Inferior parietal cortex (tissue), 1 donor: ENCODE measurements at regions not wholly inside any gene's neighbourhood (a gene's known extent, or its start where the extent isn't known, plus 50 kb on each side); places are given as distances from the start of the nearest gene placed in this dataset.

Experiments used
- DNase-seq: peaks from one replicate; pipeline ENCODE4 v3.0.0-alpha.2; 2016; ENCODE audit errors: extremely low spot score

GRCh38 chr3:62981962-62982361, 106.7 kb upstream of the CADPS start:
- no peak for DNase-seq

- no peak for DNase-seq
These were observed 107.7 kb upstream of the CADPS start for GRCh38 chr3:62982795-62983455.

GRCh38 chr3:62986061-62986460, 110.8 kb upstream of the CADPS start:
- no peak for DNase-seq

GRCh38 chr3:62987721-62988120, 112.5 kb upstream of the CADPS start:
- no peak for DNase-seq

DNA sequence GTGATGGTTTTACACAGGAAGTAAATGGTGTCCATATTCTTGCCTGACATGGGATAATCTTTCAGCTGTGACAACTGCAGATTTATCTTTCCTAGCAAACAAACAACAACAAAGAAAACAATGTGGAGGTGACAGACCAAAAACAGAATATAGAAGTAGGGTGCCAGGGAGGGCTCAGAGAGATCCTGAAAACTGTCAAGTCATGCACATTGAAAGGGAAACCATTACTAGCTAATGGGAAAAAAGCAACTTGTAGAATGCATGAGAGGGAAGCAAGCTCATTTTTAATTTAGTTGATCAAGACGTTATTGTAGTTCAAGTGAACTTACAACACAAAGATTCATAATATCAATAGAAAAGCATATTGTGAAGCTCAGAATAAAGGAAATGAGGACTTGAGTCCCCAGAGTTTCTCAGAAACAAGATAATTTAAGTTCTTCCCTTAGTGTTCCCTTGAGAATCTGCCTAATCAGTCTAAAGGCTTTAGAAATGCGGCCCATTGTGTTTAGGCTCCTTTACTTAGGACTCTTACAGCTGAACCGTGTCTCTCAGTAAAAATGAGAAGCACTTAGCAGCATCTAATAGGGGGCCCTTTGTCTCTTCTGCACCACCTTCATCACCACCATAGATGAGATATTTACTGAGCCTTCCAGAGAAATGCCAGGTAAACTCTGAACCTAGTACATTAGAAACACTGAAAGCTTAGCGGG, 115.6 kb upstream of the CADPS start:
- no peak for DNase-seq

- DNase-seq = no peak
These were observed 117.3 kb upstream of the CADPS start for GRCh38 chr3:62992520-62992919.

GRCh38 chr3:62995119-62995518, 119.9 kb upstream of the CADPS start:
- DNase-seq = no peak

DNA sequence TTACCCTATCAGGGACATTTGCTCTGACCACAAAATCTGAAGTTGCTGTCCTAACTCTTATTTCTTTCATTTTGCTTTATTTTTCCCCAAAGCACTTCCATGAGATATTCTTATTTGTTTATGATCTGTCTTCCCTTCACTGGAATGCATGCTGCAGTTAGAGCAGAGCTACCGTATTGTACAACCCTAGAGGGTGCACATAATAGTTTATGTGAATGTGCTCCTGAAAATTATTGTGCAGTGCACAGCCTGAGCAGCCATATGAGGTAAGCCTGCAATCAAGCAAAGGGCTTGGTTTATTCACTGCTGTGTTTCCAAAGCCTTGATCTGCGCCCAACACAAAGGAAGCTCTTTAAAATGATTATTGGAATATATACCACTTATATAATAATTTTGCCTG, 120.3 kb upstream of the CADPS start:
- DNase-seq = no peak

- DNase-seq = no peak
These were observed 122.2 kb upstream of the CADPS start for GRCh38 chr3:62997369-62997768.

DNA sequence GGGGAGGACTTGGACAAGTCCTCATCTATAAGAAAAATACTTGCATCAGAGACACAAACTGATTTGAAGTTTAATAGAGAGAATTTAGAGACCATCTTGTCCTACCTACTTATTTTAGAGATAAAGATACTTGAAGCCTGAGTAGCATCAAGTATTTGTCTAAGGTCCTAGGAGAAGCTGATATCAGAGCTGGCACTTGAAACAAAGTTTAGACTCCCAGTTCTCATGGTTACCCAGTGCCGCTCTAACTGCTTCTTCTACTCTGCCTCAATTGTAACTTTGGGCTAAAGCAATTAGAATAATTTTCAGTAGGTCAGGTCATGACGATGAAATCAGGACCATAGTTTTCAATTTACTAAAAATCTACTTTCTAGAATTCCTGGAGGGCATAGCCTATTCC, 123.9 kb upstream of the CADPS start:
- DNase-seq = no peak

DNA sequence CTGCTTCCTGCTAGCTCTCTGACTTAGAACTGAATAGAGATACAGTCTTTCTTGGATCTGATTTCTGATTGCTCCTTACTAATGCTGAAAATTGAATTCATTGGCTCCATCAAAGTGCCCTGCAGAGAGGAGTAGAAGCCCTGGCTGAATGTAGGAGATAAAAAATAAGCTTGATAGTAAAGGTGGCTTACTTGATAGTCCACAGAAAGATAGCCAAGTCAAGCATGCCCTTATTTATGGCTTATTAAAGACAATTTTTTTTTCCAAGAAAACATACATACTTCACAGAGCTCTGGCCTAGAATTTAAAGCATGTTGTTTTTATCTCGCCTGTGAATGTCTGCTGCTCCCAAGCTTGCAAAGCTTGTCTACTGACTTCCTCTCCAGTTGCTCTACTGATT, 124.6 kb upstream of the CADPS start:
- no peak for DNase-seq

GRCh38 chr3:63004448-63004847, 129.2 kb upstream of the CADPS start:
- no peak for DNase-seq

DNA sequence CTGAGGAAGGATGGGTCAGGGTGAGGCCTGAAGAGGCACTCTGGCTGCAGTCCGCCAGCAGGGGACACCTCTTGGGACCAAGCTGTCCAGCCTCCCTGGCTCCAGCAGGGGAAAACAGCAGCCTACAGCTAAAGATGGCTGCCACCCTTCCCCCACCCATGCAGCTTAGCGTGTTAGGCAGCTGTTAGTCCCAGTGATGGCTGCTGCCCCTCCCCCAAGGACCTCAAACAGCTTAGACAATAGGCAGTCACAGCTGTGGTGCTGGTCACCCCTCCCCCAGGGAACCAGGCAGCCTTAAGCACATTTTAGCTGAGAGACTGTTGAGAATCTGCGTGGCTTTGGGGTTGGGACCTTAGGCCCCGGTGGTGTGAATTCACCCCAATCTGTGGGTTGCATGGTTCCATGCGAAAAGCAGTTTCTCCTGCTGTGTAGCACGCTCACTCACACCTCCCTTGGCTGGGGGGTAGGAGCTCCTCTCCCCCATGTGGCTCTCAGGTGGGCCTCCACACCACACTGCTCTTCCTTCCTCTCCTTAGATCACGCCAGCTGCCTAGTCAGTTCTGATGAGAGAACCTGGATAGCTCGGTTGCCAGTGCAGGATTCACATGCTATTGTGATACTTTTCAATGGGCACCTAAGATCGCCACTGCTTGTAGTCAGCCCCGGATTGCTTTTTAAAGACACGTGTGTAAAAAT, 140.5 kb upstream of the CADPS start:
- DNase-seq = peak; percentile 16

DNA sequence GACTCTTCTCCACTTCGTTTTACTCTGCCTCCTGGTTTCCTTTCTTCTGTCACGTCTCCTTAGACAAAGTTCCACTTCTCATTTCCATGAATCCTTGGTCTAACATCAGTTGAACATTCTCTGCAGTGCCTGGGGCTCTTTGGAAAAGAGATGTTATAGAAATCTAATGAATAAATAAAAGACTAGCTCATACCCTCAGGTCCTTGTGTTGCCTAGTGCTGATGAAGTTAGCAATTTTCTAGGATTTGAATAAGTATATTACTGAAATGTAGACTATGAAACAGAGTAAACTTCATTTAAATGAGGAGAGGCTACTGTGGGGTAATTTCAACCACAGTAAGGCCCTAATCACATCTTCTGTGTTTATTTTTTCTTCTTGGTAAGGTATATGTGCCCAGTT, 146.9 kb upstream of the CADPS start:
- no peak for DNase-seq

GRCh38 chr3:63026722-63027121, 151.5 kb upstream of the CADPS start:
- DNase-seq = no peak

GRCh38 chr3:63029326-63029725, 154.1 kb upstream of the CADPS start:
- DNase-seq = no peak

GRCh38 chr3:63029921-63030320, 154.7 kb upstream of the CADPS start:
- no peak for DNase-seq

DNA sequence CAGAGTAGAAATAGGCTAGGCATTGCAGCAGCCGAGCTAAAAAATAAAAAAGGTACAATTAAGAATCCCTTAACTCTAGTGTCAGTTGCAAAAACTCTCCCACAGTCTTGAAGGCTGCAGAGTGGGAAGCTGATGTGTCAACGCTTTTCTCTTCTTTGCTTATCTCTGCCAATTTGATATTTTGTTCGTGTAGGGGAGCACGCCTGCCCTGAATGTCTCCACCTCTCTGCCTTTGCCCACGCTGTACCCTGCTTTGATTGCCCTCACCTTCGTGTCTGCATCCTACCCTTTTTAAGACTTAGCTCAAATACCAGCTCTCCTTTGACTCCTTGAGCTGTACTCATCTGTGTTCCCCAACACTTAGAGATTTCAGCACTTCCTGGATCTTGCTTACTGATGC, 155.4 kb upstream of the CADPS start:
- no peak for DNase-seq

GRCh38 chr3:63032881-63033280, 157.7 kb upstream of the CADPS start:
- no peak for DNase-seq

GRCh38 chr3:63034101-63034500, 158.9 kb upstream of the CADPS start:
- no peak for DNase-seq

DNA sequence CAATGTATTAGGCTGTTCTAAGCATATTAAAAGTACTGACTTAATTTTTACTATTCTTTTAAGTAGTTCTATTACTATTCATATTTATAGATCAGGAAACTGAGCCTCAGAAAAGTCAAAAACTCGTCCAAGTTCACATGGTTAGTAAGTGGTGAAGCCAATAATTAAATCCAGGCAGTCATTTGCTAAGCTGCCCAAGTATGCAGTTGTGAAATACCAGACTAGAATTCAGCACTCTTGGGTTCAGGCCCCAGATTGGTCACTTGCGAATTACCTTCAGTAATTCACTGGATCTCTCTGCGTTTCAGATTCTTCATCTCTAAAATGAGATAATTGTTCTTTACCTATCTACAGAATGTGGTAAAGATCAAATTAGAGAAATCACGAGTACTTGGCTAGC, 161.9 kb upstream of the CADPS start:
- DNase-seq = no peak

GRCh38 chr3:63042833-63043232, 167.6 kb upstream of the CADPS start:
- no peak for DNase-seq

DNA sequence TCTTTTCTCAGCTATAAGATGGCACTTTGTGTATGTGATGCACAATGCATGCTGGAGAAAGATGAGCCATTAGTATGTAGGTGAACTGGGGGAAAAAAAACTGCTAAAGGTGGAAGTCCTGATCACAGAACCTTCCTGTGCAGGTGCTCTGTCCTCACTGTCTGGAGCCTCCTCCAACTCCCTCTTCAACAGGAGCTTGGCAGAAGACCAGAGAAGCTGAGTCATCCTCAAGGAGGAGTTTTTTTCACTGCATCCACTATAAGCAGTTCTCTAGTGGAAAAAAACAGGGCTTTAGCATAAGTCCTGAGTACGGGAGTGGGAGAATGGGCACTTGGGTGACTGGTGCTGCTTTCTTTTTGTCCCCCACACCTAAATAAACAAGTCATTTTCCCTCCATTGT, 168.4 kb upstream of the CADPS start:
- DNase-seq = peak; percentile 30
